T follicular helper cell (primary cell): ENCODE measurements at regions not wholly inside any gene's neighbourhood (a gene's known extent, or its start where the extent isn't known, plus 50 kb on each side); places are given as distances from the start of the nearest gene placed in this dataset.
"Not testable (repeated sequence)": the region's sequence is repeated elsewhere in the genome, so short reads cannot be mapped to it uniquely, and the experiment has no call there.

Source experiments
- DNase-seq: peaks from one replicate; pipeline ENCODE4 v3.0.0-alpha.2; 2020; ENCODE audit warnings: low read depth

DNA sequence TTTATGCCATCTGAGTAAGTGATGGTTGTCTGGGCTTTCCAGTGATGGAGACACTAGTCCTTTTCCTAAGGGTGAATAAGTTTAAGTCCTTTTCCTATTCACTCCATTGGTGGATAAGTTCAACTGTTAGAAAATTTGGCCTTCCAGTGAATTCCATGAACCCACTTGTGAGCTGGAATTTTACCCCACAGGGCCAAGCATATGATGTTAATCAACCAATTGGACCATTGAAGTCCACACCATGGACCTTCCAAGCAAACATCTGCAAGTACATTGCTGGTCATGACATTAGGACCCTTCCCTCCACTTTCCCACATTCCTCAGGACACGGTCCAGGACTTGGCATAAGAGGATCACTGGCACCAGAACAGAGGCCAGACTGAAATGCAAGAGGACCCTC is 381.4 kb downstream of the RPS24 start:
- DNase-seq = no peak

DNA sequence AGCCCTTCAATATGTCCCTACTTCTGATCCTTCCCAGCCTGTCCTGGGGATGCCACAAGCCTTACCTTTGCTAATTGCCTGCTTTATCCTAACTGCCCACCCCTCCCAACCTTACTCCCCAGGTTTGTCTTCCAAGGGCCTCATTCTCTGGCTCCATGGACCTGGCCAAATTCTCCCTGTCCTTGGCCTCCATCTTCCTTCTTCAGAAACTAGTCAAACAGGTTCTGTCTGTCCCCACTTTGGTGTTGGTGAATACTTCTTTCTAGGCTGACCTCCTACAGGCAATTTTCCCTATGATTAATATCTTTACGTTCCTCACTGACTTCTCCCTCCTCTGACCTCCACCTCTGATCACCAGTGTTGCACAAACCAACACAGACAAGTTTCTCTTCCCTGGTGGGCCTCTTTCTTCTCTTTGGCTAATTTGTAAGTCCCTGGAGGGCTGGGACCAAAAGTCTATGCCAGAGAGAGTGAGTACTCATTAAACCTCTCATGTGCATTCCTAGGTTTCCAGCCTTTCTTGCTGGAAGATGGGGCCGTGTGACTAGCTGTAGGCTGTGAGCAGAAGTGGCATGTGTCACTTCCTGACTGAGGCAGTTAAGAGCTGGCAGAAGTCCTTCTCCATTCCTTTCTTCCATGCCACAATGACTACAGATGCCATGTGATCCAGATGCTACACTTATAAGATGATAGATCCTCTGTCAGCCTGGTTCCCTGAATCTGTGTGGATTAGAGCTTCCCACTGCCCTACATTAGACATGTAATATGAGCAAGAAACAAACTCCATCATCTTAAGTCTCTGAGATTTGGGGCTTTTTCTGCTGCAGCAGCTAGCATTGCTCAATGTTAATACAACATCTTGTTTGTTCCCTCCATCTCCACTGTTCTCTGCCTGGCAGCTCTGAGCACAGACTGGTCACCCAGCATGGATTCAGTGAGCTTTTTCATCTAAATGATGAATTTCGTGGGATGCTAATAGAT is 382.7 kb downstream of the RPS24 start:
- no peak for DNase-seq

DNA sequence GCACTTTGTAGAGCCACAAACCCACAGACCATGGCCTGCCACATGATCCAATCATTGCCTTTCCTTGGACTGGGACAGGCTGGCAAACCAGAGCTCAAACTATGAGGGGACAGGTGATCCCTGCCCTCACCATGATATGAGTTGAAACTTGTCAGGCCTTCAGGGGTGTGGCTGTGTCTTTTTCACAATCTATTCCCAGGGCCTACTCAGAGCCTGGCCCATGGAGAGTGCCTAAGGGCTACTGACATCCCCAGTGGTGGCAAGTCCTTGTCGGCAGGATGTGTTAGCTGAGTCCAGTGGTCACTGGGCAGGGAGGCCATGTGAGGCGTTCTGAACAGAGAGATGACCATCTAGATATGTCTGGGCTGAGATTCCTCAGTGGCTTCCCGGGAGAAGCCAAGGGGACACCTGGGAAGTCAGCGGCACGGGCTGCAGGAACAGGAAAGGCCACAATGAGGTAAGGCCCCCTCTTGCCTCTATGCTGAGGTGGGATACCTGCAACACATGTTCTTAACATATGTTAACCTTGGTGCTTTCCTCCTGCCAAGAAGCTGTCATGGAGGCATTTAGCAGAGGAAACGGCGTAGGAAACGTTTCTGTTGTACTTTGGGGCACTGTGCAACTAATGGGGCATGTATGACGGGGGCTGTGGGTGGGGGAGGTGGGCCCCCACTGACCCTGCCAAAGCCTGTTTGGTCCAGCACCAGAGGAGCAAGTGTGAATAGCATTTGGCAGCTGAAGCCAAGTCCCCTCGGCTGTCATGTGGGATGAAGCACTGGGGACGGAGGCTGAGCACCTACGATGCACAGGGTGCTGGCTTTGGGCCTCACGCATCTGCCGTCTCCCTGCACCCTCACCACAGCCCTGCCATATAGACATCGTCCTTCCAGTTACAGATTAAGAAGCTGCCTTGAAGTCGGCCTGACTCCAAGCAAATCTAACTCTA is 384.0 kb downstream of the RPS24 start:
- no peak for DNase-seq

GRCh38 chr10:78419481-78420265 is 386.0 kb downstream of the RPS24 start:
- no peak for DNase-seq

GRCh38 chr10:78420946-78421735 is 387.5 kb downstream of the RPS24 start:
- no peak for DNase-seq

DNA sequence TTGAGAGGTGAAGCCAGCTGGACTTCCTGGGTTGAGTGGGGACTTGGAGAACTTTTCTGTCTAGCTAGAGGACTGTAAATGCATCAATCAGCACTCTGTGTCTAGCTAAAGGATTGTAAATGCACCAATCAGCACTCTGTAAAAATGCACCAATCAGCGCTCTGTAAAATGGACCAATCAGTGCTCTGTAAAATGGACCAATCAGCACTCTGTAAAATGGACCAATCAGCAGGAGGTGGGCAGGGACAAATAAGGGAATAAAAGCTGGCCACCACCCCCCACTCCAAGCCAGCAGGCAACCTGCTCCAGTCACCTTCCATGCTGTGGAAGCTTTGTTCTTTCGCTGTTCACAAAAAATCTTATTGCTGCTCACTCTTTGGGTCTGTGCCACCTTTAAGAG is 390.4 kb downstream of the RPS24 start:
- DNase-seq = not testable (repeated sequence)

GRCh38 chr10:78424723-78425122 is 391.1 kb downstream of the RPS24 start:
- no peak for DNase-seq

DNA sequence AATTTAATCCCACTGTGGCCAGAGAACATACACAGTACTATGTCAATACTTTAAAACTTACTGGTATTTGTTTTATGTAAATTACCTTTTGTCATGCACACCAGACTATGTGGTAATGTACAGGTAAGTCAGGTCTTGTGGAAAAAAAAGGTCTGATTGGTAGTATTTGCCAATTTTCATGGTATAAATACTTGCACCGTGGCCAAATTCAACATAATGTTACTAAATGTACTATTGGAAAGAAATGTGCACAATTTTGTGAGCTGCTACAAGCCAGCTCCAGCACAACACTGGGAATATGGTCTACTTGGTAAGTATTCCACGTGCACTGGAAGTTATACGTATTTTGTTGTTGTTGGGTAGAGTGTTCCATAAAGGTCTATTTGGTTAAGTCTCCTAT is 392.5 kb downstream of the RPS24 start:
- no peak for DNase-seq

DNA sequence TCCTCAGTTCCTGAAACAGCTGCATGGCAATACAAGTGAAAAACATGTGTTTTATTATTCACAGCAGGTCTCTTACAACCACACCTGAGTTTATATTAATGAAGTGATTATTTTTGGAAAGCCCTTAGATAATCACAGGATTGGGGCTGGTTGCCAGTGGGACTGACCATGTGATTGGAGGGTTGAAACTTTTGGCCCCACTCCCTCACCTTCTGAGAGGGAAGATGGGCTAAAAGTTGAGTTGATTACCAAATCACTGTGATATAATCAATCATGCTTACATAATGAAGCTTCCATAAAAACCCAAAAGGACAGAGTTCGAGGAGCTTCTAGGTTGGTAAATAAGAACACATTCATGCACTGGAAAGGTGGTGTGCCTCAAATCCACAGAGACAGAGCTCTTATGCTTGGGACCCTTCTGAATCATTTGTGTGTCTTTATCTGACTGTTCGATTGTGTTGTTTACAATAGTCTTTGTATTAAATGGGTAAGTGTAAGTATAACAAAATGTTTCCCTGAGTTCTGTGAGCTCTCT is 393.9 kb downstream of the RPS24 start:
- DNase-seq = no peak

GRCh38 chr10:78428579-78428978 is 394.9 kb downstream of the RPS24 start:
- no peak for DNase-seq

DNA sequence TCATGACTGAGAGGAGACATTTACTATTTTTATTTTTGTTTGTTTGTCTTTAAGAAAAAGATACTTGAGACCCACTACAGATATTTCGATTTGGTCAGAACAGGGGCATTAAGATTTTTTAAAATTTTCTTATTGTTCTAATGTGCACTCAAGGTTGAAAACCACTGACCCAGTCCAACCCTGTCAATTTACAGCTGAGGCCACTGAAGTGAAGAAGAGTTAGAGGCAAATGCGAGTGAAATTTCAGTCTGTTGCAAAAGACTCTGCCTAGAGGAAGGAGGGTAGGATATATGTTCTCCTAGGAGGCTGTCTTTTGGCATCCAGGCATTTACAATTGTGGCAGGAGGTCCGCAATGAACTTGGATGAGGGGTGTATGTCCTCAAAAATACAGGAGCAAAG is 396.3 kb downstream of the RPS24 start:
- DNase-seq = no peak

- no peak for DNase-seq
Observed at GRCh38 chr10:78432583-78432982, 398.9 kb downstream of the RPS24 start.

GRCh38 chr10:78433076-78433595 is 399.5 kb downstream of the RPS24 start:
- no peak for DNase-seq

DNA sequence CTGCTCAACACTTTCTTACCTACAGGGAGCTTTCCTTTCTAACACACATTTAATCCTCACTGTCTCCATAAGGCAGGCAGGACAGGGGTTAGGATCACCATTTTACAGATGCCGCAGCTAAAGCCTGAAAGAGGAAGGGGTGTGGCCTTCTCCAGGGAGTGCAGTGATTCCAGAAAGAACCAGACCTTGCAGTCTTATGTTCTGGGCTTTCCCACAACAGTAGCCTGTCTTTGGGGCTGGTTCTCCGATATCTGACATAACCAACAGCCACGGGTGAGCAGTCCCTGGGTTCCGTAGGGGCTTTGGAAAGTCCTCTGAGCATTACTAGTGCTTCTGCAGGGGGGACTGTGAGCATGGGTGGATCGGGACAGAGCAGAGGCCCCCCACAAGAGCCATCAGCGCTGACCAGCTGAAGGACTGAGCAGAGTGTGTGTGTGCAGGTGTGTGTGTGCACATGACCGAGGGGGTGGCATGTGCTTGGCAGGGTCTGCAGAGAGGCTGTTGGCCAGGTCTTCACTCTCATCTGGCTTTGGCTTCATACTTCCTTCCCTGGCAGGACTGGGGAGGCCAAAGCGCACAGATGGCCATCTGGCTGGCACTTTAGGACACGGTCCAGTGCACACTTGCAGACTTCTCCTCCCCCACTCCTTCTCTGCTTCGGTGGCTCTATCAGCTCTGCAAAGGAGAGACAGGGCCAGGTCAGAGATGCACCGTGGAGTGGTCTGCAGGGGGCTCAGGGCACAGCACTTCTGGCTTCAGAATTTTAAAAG is 400.3 kb downstream of the RPS24 start:
- no peak for DNase-seq

- no peak for DNase-seq
Observed at GRCh38 chr10:78434886-78435285, 401.2 kb downstream of the RPS24 start.

DNA sequence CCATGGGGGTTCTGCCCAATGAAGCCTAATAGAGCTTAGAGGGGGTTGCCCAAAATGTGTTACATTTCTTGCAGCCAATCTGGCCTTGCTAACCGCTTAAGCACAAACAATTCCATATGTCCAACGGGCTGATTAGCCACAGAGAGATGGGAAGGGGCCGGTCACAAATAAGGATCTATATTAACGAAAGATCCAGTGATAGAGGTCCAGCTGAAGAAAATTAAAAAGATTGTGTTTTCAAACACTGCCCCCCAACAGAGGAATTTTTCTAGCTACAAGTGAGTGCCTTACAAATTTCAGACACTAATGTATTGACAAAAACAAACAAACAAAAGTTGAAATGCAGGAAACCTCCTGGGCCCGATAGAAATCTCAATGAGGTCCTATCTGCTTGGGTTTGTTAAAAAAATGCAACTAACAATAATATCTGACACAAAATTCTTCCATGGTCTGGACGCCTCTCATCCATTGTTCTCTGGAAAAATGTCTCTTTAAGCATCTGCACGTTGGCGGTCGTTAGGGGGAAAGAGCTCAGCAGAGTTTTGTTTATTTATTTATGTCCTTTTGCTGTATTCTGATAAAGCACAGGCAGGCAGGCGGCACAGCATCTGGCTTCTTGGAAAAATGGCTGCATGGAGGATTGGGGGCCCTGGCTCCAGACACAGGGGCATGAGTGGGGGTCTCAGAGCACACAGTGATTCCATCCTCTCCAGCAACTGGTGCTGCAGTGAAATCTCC is 402.0 kb downstream of the RPS24 start:
- DNase-seq = no peak

- DNase-seq = no peak
Observed at GRCh38 chr10:78436222-78436573, 402.5 kb downstream of the RPS24 start.

- DNase-seq = no peak
Observed at GRCh38 chr10:78436706-78437406, 403.2 kb downstream of the RPS24 start.

DNA sequence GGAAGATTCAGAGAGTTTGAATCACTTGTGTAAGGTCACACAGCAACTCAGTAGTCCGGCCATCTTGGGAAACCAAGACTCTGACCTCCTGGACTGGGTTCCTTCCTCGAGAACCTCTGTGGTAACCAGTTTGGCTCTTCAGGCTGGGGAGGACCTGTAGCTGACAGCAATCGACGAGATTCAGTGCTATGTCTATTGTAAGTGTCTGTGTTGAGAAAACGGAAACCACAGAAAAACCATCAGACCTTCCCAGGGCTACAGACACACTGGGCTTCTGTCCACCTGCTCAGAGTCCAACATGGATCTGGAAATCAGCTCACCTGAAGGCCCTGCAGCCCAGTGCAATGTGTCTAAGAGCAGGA is 403.7 kb downstream of the RPS24 start:
- DNase-seq = no peak
